ENCODE measurements at regions not wholly inside any gene's neighbourhood (a gene's known extent, or its start where the extent isn't known, plus 50 kb on each side); places are given as distances from the start of the nearest gene placed in this dataset.
A peak's percentile ranks its signal among the peaks of the same experiment; 100 is the strongest.
"Not testable (repeated sequence)": the region's sequence is repeated elsewhere in the genome, so short reads cannot be mapped to it uniquely, and the experiment has no call there.

- DNase-seq, result no peak
Measured at GRCh38 chr5:77908787-77909186, 132.6 kb upstream of the TBCA start.

- no peak for DNase-seq
Measured at GRCh38 chr5:77907786-77908185, 131.6 kb upstream of the TBCA start.

GRCh38 chr5:77906806-77907205 lies 130.7 kb upstream of the TBCA start:
- DNase-seq, result no peak

GRCh38 chr5:77904362-77904761 lies 128.2 kb upstream of the TBCA start:
- no peak for DNase-seq

- no peak for DNase-seq
Measured at GRCh38 chr5:77900691-77901090, 124.6 kb upstream of the TBCA start.

GRCh38 chr5:77898385-77898784 lies 122.2 kb upstream of the TBCA start:
- no peak for DNase-seq

- DNase-seq, result no peak
Measured at GRCh38 chr5:77896338-77896737, 120.2 kb upstream of the TBCA start.

GRCh38 chr5:77894103-77894502 lies 118.0 kb upstream of the TBCA start:
- DNase-seq, result not testable (repeated sequence)

GRCh38 chr5:77893225-77893860 lies 117.2 kb upstream of the TBCA start:
- peak; percentile 95 for DNase-seq

- no peak for DNase-seq
Measured at GRCh38 chr5:77892061-77893010, 116.2 kb upstream of the TBCA start.

- DNase-seq, result no peak
Measured at GRCh38 chr5:77885519-77885918, 109.4 kb upstream of the TBCA start.

GRCh38 chr5:77882670-77883257 lies 106.6 kb upstream of the TBCA start:
- DNase-seq, result peak; percentile 62

GRCh38 chr5:77881528-77881927 lies 105.4 kb upstream of the TBCA start:
- DNase-seq, result no peak

- DNase-seq, result no peak
Measured at GRCh38 chr5:77877516-77878355, 101.6 kb upstream of the TBCA start.

GRCh38 chr5:77876862-77877502 lies 100.8 kb upstream of the TBCA start:
- DNase-seq, result no peak

GRCh38 chr5:77876316-77876715 lies 100.2 kb upstream of the TBCA start:
- DNase-seq, result no peak

GRCh38 chr5:77874691-77875090 lies 98.6 kb upstream of the TBCA start:
- no peak for DNase-seq

- DNase-seq, result no peak
Measured at GRCh38 chr5:77873239-77873638, 97.1 kb upstream of the TBCA start.

GRCh38 chr5:77871946-77872345 lies 95.8 kb upstream of the TBCA start:
- DNase-seq, result no peak

- no peak for DNase-seq
Measured at GRCh38 chr5:77871016-77871415, 94.9 kb upstream of the TBCA start.

GRCh38 chr5:77869116-77869798 lies 93.1 kb upstream of the TBCA start:
- no peak for DNase-seq

- DNase-seq, result no peak
Measured at GRCh38 chr5:77867914-77868313, 91.8 kb upstream of the TBCA start.

Measured in fibroblast of skin of scalp (primary cell).